ENCODE measurements at regions not wholly inside any gene's neighbourhood (a gene's known extent, or its start where the extent isn't known, plus 50 kb on each side); places are given as distances from the start of the nearest gene placed in this dataset.

DNA sequence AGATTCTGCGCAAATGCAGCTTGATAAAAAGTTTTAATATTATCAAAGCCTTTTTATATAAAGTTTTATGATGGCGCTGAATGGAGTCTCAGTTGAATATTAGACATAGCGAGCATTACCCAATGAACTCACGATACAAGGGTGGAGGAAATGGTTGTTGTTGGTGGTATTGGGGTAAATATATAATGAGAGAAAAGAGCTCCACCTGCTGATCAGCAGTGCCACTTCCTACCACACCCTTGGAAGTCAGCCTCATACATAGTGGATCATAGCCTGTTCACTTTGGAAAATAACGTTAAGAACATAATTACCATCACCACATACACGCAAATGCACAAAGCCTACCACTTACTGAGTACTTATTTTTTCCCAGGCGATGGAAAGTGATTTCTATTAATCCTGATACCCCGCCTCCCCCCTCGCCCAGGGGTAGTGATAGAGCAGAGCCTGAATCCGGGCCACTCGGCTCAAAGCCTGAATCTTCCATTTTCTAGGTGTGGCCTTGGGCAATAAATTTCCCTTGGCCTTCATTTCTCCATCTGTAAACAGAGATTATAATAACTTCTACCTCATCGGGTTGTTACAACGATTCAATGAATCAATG, 358.3 kb downstream of the KLF5 start:
- Histone ChIP-seq H3K4me1 (ENCODE audit: control insufficient read depth, insufficient read depth, low read length, unreplicated experiment) (peaks cover 9% of the 10 kb centered on the region), H3K79me2 (ENCODE audit: control insufficient read depth, insufficient read depth, low read length, unreplicated experiment) (no peaks in the 10 kb centered on the region), H3K27me3 (ENCODE audit: insufficient read depth, low read length) (no peaks in the 10 kb centered on the region), H3K36me3 (ENCODE audit: insufficient read depth, low read length) (no peaks in the 10 kb centered on the region), H2AFZ (ENCODE audit: low read length, unreplicated experiment) (no peak overlapping the region), H3K27ac (ENCODE audit: low read depth, low read length) (no peak overlapping the region), H3K4me3 (ENCODE audit: low read depth, low read length) (no peak overlapping the region)

DNA sequence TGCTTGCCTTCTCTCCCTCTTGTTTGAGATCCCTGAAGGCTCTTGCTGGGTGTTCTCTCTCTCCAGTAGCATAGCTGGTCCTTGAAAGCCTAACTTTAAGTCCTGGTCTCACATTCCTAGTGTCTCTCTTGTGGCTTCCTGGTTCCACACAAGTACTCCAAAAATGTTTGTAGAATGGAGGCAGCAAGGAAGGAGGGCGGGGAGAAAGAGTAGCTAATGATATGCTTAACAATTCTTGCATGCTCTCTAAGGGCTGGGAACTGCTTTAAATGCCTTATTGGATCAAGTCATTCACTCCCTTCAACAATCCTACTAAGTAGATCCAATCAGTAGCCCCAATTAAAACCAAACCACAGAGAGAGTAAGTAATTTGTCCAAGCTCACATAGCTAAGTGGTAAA, 357.3 kb downstream of the KLF5 start:
- H3K4me3 ChIP-seq (ENCODE audit: low read depth, low read length), result no peak overlapping the region
- no peaks in the 10 kb centered on the region for H3K27me3 ChIP-seq (ENCODE audit: insufficient read depth, low read length)
- no peak overlapping the region for H2AFZ ChIP-seq (ENCODE audit: low read length, unreplicated experiment)

DNA sequence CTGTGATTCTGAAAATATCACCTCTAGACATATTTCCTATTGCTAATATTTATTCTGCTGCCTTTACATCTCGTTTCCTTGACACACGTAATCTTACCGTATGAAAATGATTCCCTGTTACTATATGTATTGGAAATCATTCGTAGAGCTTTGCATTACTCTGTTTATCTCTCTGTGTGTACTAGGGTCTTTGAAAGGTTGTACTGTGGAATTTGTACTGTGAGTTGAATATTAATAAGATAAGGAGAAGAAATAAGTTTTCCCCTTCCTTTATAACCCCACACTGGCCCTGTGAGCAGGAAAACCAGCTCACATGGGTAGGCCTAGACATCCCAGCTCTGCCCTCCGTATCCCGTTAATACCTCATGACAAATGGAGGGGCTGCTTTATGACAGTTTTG, 354.9 kb downstream of the KLF5 start:
- Histone ChIP-seq H3K4me1 (ENCODE audit: control insufficient read depth, insufficient read depth, low read length, unreplicated experiment) (no peaks in the 10 kb centered on the region), H3K79me2 (ENCODE audit: control insufficient read depth, insufficient read depth, low read length, unreplicated experiment) (no peaks in the 10 kb centered on the region), H3K27me3 (ENCODE audit: insufficient read depth, low read length) (no peaks in the 10 kb centered on the region), H3K36me3 (ENCODE audit: insufficient read depth, low read length) (no peaks in the 10 kb centered on the region), H3K4me3 (ENCODE audit: low read depth, low read length) (no peak overlapping the region), H3K27ac (ENCODE audit: low read depth, low read length) (no peak overlapping the region), H2AFZ (ENCODE audit: low read length, unreplicated experiment) (no peak overlapping the region)

More for the DNA sequence above, 357.3 kb downstream of the KLF5 start:
- Histone ChIP-seq H3K27ac (ENCODE audit: low read depth, low read length) (no peak overlapping the region), H3K36me3 (ENCODE audit: insufficient read depth, low read length) (no peaks in the 10 kb centered on the region), H3K79me2 (ENCODE audit: control insufficient read depth, insufficient read depth, low read length, unreplicated experiment) (no peaks in the 10 kb centered on the region), H3K4me1 (ENCODE audit: control insufficient read depth, insufficient read depth, low read length, unreplicated experiment) (peaks cover under 1% of the 10 kb centered on the region)

DNA sequence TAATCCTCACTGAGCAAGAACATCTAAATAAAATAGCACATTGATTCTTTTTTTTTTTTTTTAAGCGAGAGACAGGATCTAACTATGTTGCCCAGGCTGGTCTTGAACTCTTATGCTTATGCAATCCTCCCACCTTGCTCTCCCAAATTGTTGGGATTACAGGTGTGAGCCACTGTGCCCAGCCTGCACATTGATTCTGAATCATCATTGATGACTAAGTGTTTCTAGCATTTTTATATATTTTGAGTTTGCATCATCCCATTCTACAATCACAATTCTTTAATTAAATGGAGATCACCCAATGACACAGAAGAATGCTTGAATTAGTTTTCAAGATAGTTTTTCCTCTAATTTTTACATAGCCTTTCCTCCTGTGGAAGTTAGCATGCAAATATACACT, 354.1 kb downstream of the KLF5 start:
- no peak overlapping the region for H2AFZ ChIP-seq (ENCODE audit: low read length, unreplicated experiment)
- no peak overlapping the region for H3K4me3 ChIP-seq (ENCODE audit: low read depth, low read length)
- H3K4me1 ChIP-seq (ENCODE audit: control insufficient read depth, insufficient read depth, low read length, unreplicated experiment), result no peaks in the 10 kb centered on the region
- H3K79me2 ChIP-seq (ENCODE audit: control insufficient read depth, insufficient read depth, low read length, unreplicated experiment), result no peaks in the 10 kb centered on the region
- no peak overlapping the region for H3K27ac ChIP-seq (ENCODE audit: low read depth, low read length)
- H3K27me3 ChIP-seq (ENCODE audit: insufficient read depth, low read length), result no peaks in the 10 kb centered on the region
- H3K36me3 ChIP-seq (ENCODE audit: insufficient read depth, low read length), result no peaks in the 10 kb centered on the region

DNA sequence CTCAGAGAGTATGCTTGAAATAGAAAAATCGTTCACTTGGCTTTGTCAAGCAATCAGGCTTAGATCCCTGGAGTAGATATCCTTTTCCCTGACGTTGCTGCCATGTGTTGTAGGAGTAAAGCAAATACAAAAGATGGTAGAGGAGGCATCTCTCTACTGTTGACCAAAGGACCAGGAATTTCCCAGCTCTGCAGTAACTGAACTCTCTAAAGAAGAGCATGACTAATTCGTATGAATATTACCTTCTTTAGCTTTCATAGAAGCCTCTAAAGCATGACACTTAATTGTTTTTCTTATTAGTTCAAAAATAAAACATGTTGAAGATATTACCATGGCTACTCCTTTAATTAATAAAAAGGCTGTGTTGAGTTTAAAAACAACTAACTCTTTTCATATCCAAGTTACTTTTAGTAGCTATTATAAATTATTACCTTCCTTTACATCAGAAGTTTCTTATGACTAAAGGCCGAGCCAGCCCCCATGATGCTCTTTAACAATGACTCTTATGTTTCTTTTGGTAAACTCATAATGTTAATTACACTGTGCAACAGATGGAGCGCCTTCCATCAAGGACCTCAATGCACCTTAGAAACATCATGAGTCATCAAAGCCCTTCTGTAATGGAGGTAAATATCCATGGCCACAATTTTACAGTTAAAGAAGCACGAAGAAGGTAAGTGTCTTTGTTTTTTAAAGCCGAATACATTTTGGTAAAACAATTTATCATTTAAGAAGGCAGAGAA, 352.4 kb downstream of the KLF5 start:
- H2AFZ ChIP-seq (ENCODE audit: low read length, unreplicated experiment), result no peak overlapping the region
- no peaks in the 10 kb centered on the region for H3K36me3 ChIP-seq (ENCODE audit: insufficient read depth, low read length)
- H3K4me1 ChIP-seq (ENCODE audit: control insufficient read depth, insufficient read depth, low read length, unreplicated experiment), result no peaks in the 10 kb centered on the region
- H3K27me3 ChIP-seq (ENCODE audit: insufficient read depth, low read length), result no peaks in the 10 kb centered on the region
- H3K27ac ChIP-seq (ENCODE audit: low read depth, low read length), result no peak overlapping the region
- no peak overlapping the region for H3K4me3 ChIP-seq (ENCODE audit: low read depth, low read length)
- no peaks in the 10 kb centered on the region for H3K79me2 ChIP-seq (ENCODE audit: control insufficient read depth, insufficient read depth, low read length, unreplicated experiment)

DNA sequence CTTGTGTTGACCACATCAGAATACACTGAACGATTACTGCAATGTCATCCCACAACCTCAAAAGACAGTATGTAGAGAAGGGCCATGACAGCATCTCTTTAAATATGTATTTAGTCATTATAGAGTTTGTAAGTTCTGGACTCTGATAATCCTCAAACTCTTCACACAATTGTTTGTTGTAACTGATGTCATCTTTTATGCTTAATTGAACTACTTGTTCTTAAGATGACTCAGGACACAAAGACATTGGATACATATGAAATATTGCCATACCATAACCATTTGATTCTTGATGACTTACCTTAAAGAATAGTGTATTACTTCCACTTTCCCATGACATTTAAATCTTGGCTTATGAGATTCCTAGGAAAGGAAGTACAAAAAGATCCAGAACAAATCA, 347.6 kb downstream of the KLF5 start:
- Histone ChIP-seq H3K36me3 (ENCODE audit: insufficient read depth, low read length) (no peaks in the 10 kb centered on the region), H3K4me1 (ENCODE audit: control insufficient read depth, insufficient read depth, low read length, unreplicated experiment) (no peaks in the 10 kb centered on the region), H3K27me3 (ENCODE audit: insufficient read depth, low read length) (no peaks in the 10 kb centered on the region), H3K27ac (ENCODE audit: low read depth, low read length) (no peak overlapping the region), H3K79me2 (ENCODE audit: control insufficient read depth, insufficient read depth, low read length, unreplicated experiment) (no peaks in the 10 kb centered on the region), H2AFZ (ENCODE audit: low read length, unreplicated experiment) (no peak overlapping the region), H3K4me3 (ENCODE audit: low read depth, low read length) (no peak overlapping the region)

DNA sequence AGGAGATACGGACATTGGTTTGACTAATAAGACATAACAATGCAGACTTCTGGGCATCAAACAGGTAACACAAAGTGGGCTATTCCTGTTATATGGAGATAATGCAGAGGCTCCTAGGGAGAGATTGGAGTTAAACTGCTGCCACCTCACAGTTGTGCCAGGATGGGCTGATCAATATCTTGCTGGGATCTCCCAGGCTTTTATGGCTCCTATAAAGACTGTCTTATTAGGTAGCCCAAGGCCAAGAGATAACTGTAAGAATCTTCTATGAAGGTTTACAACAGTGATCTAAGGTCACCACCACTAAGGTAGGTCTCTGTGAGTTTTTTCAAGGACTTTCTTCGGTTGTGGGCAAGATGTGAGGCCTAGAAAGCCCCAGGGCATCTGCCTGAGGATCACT, 345.8 kb downstream of the KLF5 start:
- no peak overlapping the region for H3K27ac ChIP-seq (ENCODE audit: low read depth, low read length)
- no peak overlapping the region for H3K4me3 ChIP-seq (ENCODE audit: low read depth, low read length)
- H3K4me1 ChIP-seq (ENCODE audit: control insufficient read depth, insufficient read depth, low read length, unreplicated experiment), result no peaks in the 10 kb centered on the region
- H3K27me3 ChIP-seq (ENCODE audit: insufficient read depth, low read length), result no peaks in the 10 kb centered on the region
- H3K79me2 ChIP-seq (ENCODE audit: control insufficient read depth, insufficient read depth, low read length, unreplicated experiment), result no peaks in the 10 kb centered on the region
- H2AFZ ChIP-seq (ENCODE audit: low read length, unreplicated experiment), result no peak overlapping the region
- no peaks in the 10 kb centered on the region for H3K36me3 ChIP-seq (ENCODE audit: insufficient read depth, low read length)

DNA sequence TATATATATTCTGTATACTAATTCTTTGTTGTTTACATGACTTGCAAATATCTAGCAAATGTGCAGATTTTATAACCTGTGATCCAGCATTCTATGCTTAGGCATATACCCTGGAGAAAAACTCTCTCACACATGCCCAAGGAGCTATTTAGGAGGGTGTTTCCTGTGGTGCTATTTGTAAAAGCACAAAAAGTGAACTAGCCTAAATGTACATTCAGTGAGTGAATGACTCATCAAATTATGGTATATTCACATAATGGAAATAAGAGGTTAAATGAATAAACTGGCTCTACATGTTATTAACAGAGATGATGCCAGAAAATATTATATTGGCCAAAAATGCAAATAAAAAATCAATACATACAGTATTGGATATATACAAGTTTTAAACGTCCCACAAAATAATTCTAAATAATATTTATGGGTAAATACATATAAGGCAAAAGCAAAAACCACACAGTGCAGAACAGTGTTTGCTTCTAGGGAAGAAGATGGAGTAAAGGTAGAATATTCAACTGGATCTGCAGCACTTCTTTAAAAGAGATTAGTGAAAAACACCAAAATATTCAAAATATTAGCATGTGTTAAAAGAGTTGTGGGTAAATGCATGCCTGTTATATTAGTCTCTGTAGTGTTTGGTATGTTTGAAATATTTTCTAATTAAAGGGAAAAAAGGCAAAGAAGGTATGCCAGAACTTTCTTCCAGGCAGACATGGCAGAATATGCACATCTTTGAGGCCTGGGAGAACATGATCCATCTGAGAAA, 344.7 kb downstream of the KLF5 start:
- no peak overlapping the region for H3K4me3 ChIP-seq (ENCODE audit: low read depth, low read length)
- no peaks in the 10 kb centered on the region for H3K79me2 ChIP-seq (ENCODE audit: control insufficient read depth, insufficient read depth, low read length, unreplicated experiment)

DNA sequence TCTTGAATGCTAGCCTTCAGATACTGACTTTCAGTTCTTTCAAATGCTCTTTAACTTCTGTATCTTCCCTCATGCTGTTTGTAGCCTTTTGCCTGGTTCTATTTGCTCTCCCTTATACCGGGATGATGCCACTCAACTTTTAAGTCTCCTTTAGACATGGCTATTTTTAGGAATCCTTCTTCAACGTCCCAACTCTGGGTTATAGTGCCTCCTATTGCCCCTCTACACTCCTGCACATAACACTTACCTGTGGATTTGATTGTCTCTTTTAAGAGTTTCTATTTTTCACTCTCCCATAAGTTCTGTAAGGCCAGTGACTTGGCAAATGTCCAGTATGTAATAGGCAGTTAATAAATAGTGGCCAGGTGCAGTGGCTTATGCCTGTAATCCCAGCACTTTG, 343.0 kb downstream of the KLF5 start:
- Histone ChIP-seq H3K4me3 (ENCODE audit: low read depth, low read length) (no peak overlapping the region), H3K79me2 (ENCODE audit: control insufficient read depth, insufficient read depth, low read length, unreplicated experiment) (no peaks in the 10 kb centered on the region), H3K4me1 (ENCODE audit: control insufficient read depth, insufficient read depth, low read length, unreplicated experiment) (no peaks in the 10 kb centered on the region), H2AFZ (ENCODE audit: low read length, unreplicated experiment) (no peak overlapping the region), H3K36me3 (ENCODE audit: insufficient read depth, low read length) (no peaks in the 10 kb centered on the region), H3K27ac (ENCODE audit: low read depth, low read length) (no peak overlapping the region), H3K27me3 (ENCODE audit: insufficient read depth, low read length) (no peaks in the 10 kb centered on the region)

More for the DNA sequence above, 344.7 kb downstream of the KLF5 start:
- no peaks in the 10 kb centered on the region for H3K27me3 ChIP-seq (ENCODE audit: insufficient read depth, low read length)
- H2AFZ ChIP-seq (ENCODE audit: low read length, unreplicated experiment), result no peak overlapping the region
- no peak overlapping the region for H3K27ac ChIP-seq (ENCODE audit: low read depth, low read length)
- H3K4me1 ChIP-seq (ENCODE audit: control insufficient read depth, insufficient read depth, low read length, unreplicated experiment), result no peaks in the 10 kb centered on the region
- no peaks in the 10 kb centered on the region for H3K36me3 ChIP-seq (ENCODE audit: insufficient read depth, low read length)

DNA sequence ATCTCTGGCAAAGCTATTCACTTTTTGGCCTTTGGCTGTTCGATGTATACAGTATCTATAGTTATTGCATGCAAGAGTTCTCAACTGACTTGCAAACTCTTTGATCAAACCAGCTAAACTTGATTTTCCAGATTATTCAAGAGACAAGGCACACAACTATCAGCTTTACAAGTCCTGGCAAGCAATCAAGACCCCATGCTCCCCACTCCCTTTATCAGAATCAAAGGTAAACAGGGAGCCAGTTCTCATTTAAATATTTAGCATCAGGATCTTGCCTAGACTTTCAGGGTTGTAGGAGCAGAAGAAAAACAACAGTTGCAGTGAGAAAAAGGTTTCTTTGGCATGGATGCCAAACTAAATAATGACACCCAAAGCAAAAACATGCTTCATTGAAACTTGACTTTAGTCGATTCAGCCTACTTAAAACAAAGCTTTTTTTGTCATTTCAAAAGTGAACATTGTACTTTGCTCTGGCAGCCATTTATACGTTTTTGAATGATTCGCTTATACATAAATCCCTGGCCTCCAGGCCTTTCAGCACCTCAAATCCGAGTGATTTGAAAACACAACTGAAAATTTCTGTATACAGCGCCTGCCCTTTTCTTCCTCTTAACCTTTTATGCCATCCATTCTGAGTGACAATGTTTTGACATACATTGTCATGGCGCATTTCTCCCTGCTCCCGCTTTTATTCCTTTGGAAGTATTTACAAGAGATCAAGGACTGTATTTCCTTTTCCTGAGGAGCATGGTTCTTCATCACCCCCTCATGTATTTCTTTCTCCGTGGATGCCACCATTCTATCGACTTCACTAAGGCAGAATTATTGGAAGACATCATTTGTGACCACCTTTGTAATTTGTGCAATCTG, 340.8 kb downstream of the KLF5 start:
- Histone ChIP-seq H2AFZ (ENCODE audit: low read length, unreplicated experiment) (no peak overlapping the region), H3K79me2 (ENCODE audit: control insufficient read depth, insufficient read depth, low read length, unreplicated experiment) (no peaks in the 10 kb centered on the region), H3K4me3 (ENCODE audit: low read depth, low read length) (no peak overlapping the region), H3K36me3 (ENCODE audit: insufficient read depth, low read length) (no peaks in the 10 kb centered on the region), H3K27ac (ENCODE audit: low read depth, low read length) (no peak overlapping the region), H3K27me3 (ENCODE audit: insufficient read depth, low read length) (no peaks in the 10 kb centered on the region), H3K4me1 (ENCODE audit: control insufficient read depth, insufficient read depth, low read length, unreplicated experiment) (no peaks in the 10 kb centered on the region)
